GM23248 (cell line): ENCODE measurements at regions not wholly inside any gene's neighbourhood (a gene's known extent, or its start where the extent isn't known, plus 50 kb on each side); places are given as distances from the start of the nearest gene placed in this dataset.

ENCODE experiments used
- DNase-seq: peaks from one replicate; pipeline ENCODE4 v3.0.0-alpha.2; 2015
- H2AFZ ChIP-seq: fragments of 200-600 bp; sonication (generic); 2 replicates; pipeline ENCODE4 v1.6.1; 2016; ENCODE audit warnings: antibody characterized with exemption
- H3F3A ChIP-seq: fragments of 200-600 bp; sonication (generic); 2 replicates; pipeline ENCODE4 v1.6.1; 2016; ENCODE audit warnings: mild to moderate bottlenecking, antibody characterized with exemption, mixed run types; ENCODE audit not compliant: insufficient read depth
- H3K27ac ChIP-seq: fragments of 200-600 bp; sonication (generic); 2 replicates; pipeline ENCODE4 v1.5.1; 2016; ENCODE audit warnings: mild to moderate bottlenecking
- H3K27me3 ChIP-seq: fragments of 200-600 bp; sonication (generic); replicated peaks from 2 replicates; pipeline ENCODE4 v1.6.1; 2016; ENCODE audit warnings: mild to moderate bottlenecking; ENCODE audit not compliant: insufficient read depth
- H3K36me3 ChIP-seq: fragments of 200-600 bp; sonication (generic); 2 replicates; pipeline ENCODE4 v1.6.1; 2016; ENCODE audit warnings: low read depth, mild to moderate bottlenecking
- H3K4me1 ChIP-seq: fragments of 200-600 bp; sonication (generic); 2 replicates; pipeline ENCODE4 v1.6.1; 2016; ENCODE audit warnings: mild to moderate bottlenecking; ENCODE audit not compliant: insufficient read depth
- H3K4me2 ChIP-seq: fragments of 200-600 bp; sonication (generic); one replicate; pipeline ENCODE4 v1.6.1; 2016; ENCODE audit warnings: mild to moderate bottlenecking; ENCODE audit not compliant: unreplicated experiment
- H3K4me3 ChIP-seq: fragments of 200-600 bp; sonication (generic); 2 replicates; pipeline ENCODE4 v1.5.1; 2016; ENCODE audit warnings: mild to moderate bottlenecking
- H3K79me2 ChIP-seq: fragments of 200-600 bp; sonication (generic); 2 replicates; pipeline ENCODE4 v1.6.1; 2016; ENCODE audit warnings: mild to moderate bottlenecking; ENCODE audit not compliant: insufficient read depth
- H3K9ac ChIP-seq: fragments of 200-600 bp; sonication (generic); 2 replicates; pipeline ENCODE4 v1.6.1; 2016; ENCODE audit warnings: mild to moderate bottlenecking
- H3K9me2 ChIP-seq: fragments of 200-600 bp; sonication (generic); 2 replicates; pipeline ENCODE4 v1.6.1; 2016; ENCODE audit warnings: mixed run types, mild to moderate bottlenecking, moderate library complexity; ENCODE audit not compliant: insufficient read depth
- H3K9me3 ChIP-seq: fragments of 200-600 bp; sonication (generic); one replicate; pipeline ENCODE4 v1.6.1; 2017; ENCODE audit warnings: low read depth
- H4K20me1 ChIP-seq: fragments of 200-600 bp; sonication (generic); 2 replicates; pipeline ENCODE4 v1.6.0; 2016; ENCODE audit not compliant: insufficient read depth
- EZH2 ChIP-seq: fragments of 200-600 bp; sonication (generic); IDR thresholded peaks from 2 replicates; pipeline ENCODE4 v1.6.1; 2018; ENCODE audit warnings: antibody characterized with exemption, mild to moderate bottlenecking; ENCODE audit not compliant: insufficient read depth, poor library complexity, severe bottlenecking
- EZH2phosphoT487 ChIP-seq: fragments of 200-600 bp; sonication (generic); IDR thresholded peaks from 2 replicates; pipeline ENCODE4 v1.6.1; 2018; ENCODE audit warnings: antibody characterized with exemption, moderate library complexity, mild to moderate bottlenecking, low read depth; ENCODE audit not compliant: insufficient read depth
- WGBS, 2 experiments: methylation state at CpG; one replicate each; pipeline ENCODE4 v1.1.6; 2015 to 2017; ENCODE audit warnings: low lambda C conversion rate in 2 of 2, low coverage in 1 of 2; ENCODE audit errors: missing lambda C conversion rate in 2 of 2; 5-methylcytosine and 5-hydroxymethylcytosine counted together
- in situ Hi-C: fragments of 300-500 bp; cut with MboI; formaldehyde crosslinking; loops from 2 replicates; pipeline ENCODE4 v1.15.0; 2020

DNA sequence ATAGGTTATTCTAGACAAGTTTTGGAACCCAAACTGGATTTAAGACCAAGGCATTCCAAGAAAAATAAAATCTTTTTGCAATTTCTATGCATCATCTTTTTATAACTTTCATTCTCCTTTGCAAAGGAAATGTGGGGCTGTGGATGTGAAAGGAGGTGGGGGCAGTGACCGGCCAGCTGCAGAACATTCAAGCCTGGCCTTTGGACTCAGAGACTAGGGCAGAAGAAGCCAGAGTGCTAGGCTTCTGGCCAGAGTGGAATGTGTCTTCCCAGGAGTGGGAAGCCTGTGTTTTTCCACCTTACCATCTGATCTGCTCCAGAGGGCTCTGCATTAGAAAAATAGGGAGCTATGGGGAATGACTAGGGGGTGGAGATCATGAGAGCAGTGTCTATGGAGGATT, 148.5 kb downstream of the C9orf152 start:
- TF ChIP-seq EZH2 (no peak), EZH2phosphoT487 (no peak)
- Histone ChIP-seq H3K79me2 (peaks cover 100% of the 10 kb centered on the region), H3K36me3 (peaks cover 13% of the 10 kb centered on the region), H3K9me3 (no peaks in the 10 kb centered on the region), H4K20me1 (peaks cover 39% of the 10 kb centered on the region), H3K27me3 (no peaks in the 10 kb centered on the region), H3K9me2 (no peaks in the 10 kb centered on the region), H3K9ac (no peak overlapping the region), H3K27ac (no peak overlapping the region), H3F3A (peaks cover 14% of the 10 kb centered on the region; the same call in 1 of the 2 replicates), H2AFZ (no peak overlapping the region), H3K4me2 (no peak overlapping the region), H3K4me3 (no peak overlapping the region), H3K4me1 (no peaks in the 10 kb centered on the region)
- no peak for DNase-seq
- in situ Hi-C loops: loop anchor here (10.0 kb wide), 1 partner anchor 155 kb away; no protein-coding TSS in a partner anchor
- WGBS, 2 experiments: 16 to 32% methylated on average over 1 of the region's 1 CpG

DNA sequence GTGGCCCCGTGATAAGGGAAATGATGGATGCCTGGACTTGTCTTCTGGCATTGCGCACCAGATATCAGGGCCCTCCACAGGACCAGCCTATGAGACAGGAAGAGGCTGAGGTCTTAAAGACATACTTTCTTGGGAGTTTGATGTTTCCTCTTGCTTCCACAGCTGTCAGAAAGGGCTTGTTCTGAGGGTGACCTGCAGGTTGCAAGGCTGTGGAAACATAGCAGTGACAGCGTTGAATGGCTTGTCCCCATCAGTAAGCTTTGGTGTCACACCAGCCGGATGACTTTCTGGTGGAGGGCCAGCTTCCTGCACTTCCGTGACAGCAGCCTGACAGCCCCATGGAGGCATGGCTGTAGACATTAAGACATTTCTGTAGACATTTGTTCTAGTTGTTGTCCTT, 143.2 kb downstream of the C9orf152 start:
- Histone ChIP-seq H4K20me1 (peaks cover 35% of the 10 kb centered on the region), H3K79me2 (peaks cover 99% of the 10 kb centered on the region), H3K4me3 (no peak overlapping the region), H2AFZ (no peak overlapping the region), H3K4me2 (no peak overlapping the region), H3K9ac (no peak overlapping the region), H3K36me3 (peaks cover 12% of the 10 kb centered on the region; the same call in 1 of the 2 replicates), H3K9me3 (no peaks in the 10 kb centered on the region), H3K27me3 (no peaks in the 10 kb centered on the region), H3K4me1 (peaks cover 44% of the 10 kb centered on the region), H3K9me2 (no peaks in the 10 kb centered on the region), H3F3A (peaks cover 41% of the 10 kb centered on the region), H3K27ac (no peak overlapping the region)
- WGBS, 2 experiments: 93 to 94% methylated on average over 5 of the region's 5 CpGs
- TF ChIP-seq EZH2: no peak
- TF ChIP-seq EZH2phosphoT487: no peak
- no peak for DNase-seq
- in situ Hi-C loops: no loop called here

- H3K79me2 ChIP-seq: peaks cover 99% of the 10 kb centered on the region
- peaks cover 48% of the 10 kb centered on the region for H3F3A ChIP-seq
- WGBS, 2 experiments: 97 to 100% methylated on average over 2 of the region's 2 CpGs
- TF ChIP-seq EZH2phosphoT487: no peak
- no peak for TF ChIP-seq EZH2
- H3K27ac ChIP-seq: 0 out of 2 replicates have a peak overlapping the region, but pooled peaks have one; percentile 31
- no peak overlapping the region for H3K4me3 ChIP-seq
- H3K36me3 ChIP-seq: peaks cover 6% of the 10 kb centered on the region; the same call in 1 of the 2 replicates
- no peaks in the 10 kb centered on the region for H3K27me3 ChIP-seq
- H3K4me1 ChIP-seq: peaks cover 52% of the 10 kb centered on the region
- H3K4me2 ChIP-seq: peak overlapping the region; percentile 20
- H2AFZ ChIP-seq: no peak overlapping the region
- in situ Hi-C loops: no loop called here
- no peaks in the 10 kb centered on the region for H3K9me3 ChIP-seq
- no peak overlapping the region for H3K9ac ChIP-seq
- no peaks in the 10 kb centered on the region for H3K9me2 ChIP-seq
- peak; percentile 41 for DNase-seq
- peaks cover 31% of the 10 kb centered on the region for H4K20me1 ChIP-seq
These were observed 142.4 kb downstream of the C9orf152 start for GRCh38 chr9:110065532-110065931.

DNA sequence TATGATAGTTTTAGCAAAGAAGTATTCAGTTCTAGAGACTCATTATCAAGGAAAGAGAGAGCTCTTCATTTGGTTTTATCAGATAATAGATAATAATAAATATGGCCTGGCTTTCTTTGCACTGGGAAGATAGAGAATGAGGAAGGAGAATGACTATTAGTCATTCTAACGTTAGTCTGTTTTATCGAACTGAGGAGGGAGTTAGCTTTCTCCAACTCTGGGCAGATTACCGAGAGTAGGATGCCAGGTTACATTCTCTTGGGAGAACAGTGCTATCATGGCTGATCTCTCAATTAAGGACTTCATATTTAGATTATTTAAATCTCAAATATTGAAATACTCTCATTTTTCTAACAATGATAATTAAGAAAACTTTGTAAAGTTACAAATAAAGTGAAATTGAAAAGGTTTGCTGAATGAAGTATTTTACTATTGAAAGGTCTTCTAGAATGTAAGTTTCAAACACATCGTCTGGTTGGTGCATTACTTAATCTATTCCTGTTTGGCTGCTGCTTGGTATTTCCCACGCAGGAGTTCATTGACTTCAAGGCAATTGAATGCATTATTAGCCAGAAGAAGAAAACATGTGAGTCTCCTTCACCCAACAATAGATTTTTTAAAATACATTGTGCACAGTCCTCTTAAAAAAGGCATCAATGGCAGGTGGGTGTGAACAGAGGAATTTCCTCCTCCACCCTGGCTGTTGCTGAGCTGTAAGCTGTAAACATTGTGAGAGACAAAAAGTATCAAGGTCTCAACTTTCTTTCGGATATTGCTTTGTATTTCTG, 140.8 kb downstream of the C9orf152 start:
- Histone ChIP-seq H3K4me1 (peaks cover 65% of the 10 kb centered on the region), H3K79me2 (peaks cover 99% of the 10 kb centered on the region), H3K27ac (peak overlapping the region; percentile 31), H3F3A (peaks cover 64% of the 10 kb centered on the region), H3K4me3 (peak overlapping the region; percentile 31; the same call in 1 of the 2 replicates), H3K4me2 (peak overlapping the region; percentile 55), H4K20me1 (peaks cover 20% of the 10 kb centered on the region), H3K9me2 (no peaks in the 10 kb centered on the region), H3K36me3 (no peaks in the 10 kb centered on the region; the same call in 1 of the 2 replicates), H3K9ac (peak overlapping the region; percentile 16), H3K27me3 (no peaks in the 10 kb centered on the region), H3K9me3 (no peaks in the 10 kb centered on the region), H2AFZ (no peak overlapping the region)
- in situ Hi-C loops: no loop called here
- DNase-seq: peak; percentile 55
- TF ChIP-seq EZH2 (no peak), EZH2phosphoT487 (no peak)
- 11 to 15% methylated on average over 6 of the region's 6 CpGs for WGBS, 2 experiments

DNA sequence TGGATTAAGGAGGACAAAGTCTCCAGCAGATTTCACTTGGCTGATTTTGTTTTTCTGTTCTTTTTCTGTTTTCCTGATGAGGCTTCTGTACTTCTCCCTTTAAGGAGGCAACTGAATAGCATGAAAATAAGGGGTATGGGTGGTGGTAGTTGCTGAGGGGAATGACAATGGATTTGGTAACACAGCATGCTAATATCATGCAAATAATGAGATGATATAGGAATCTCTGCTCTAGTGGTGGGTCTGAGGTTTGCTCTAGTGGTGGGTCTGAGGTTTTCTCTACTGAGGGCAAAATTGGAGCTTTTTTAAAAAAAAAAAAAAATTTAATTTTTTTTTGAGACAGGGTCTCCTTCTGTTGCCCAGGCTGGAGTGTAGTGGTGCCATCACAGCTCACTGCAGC, 139.7 kb downstream of the C9orf152 start:
- H3K36me3 ChIP-seq: peaks cover under 1% of the 10 kb centered on the region; the same call in 1 of the 2 replicates
- no peaks in the 10 kb centered on the region for H3K9me3 ChIP-seq
- peaks cover 12% of the 10 kb centered on the region for H4K20me1 ChIP-seq
- H3K4me3 ChIP-seq: 0 out of 2 replicates have a peak overlapping the region, but pooled peaks have one; percentile 31
- no peak for DNase-seq
- H3K27me3 ChIP-seq: no peaks in the 10 kb centered on the region
- no peak for TF ChIP-seq EZH2
- TF ChIP-seq EZH2phosphoT487: no peak
- peaks cover 76% of the 10 kb centered on the region for H3K4me1 ChIP-seq
- H2AFZ ChIP-seq: no peak overlapping the region
- H3K9me2 ChIP-seq: no peaks in the 10 kb centered on the region
- peaks cover 99% of the 10 kb centered on the region for H3K79me2 ChIP-seq
- peak overlapping the region; percentile 16 for H3K9ac ChIP-seq
- peak overlapping the region; percentile 55 for H3K4me2 ChIP-seq
- H3F3A ChIP-seq: peaks cover 74% of the 10 kb centered on the region
- in situ Hi-C loops: no loop called here
- peak overlapping the region; percentile 31; the same call in 1 of the 2 replicates for H3K27ac ChIP-seq
